Keratinocyte (primary cell): ENCODE measurements at regions not wholly inside any gene's neighbourhood (a gene's known extent, or its start where the extent isn't known, plus 50 kb on each side); places are given as distances from the start of the nearest gene placed in this dataset.
A peak's percentile ranks its signal among the peaks of the same experiment; 100 is the strongest.

Experiments used
- DNase-seq: peaks from one replicate; pipeline ENCODE4 v3.0.0-alpha.2; 2011; ENCODE audit warnings: low read depth, missing footprints, low spot score
- FAIRE-seq: peaks from 2 replicates; lab custom pipeline; 2011; peaks lifted over from hg19 to GRCh38; lab: Jason Lieb, UNC
- H2AFZ ChIP-seq: 2 replicates; pipeline ENCODE4 v1.6.0; 2012; ENCODE audit warnings: low read length, control low read depth, inconsistent platforms; ENCODE audit not compliant: control insufficient read depth
- H3K27ac ChIP-seq: 2 replicates; pipeline ENCODE4 v1.5.1; 2011; ENCODE audit warnings: low read length; ENCODE audit not compliant: control insufficient read depth, insufficient read depth
- H3K27me3 ChIP-seq: 3 replicates; pipeline ENCODE4 v1.6.0; 2011; ENCODE audit warnings: low read length; ENCODE audit not compliant: control insufficient read depth, insufficient read depth; ENCODE audit errors: extremely low read depth
- H3K36me3 ChIP-seq, 2 experiments: 2 replicates in 1 of 2; 3 replicates in 1 of 2; pipeline ENCODE4 v1.5.1; 2011; ENCODE audit warnings: low read length in 2 of 2, mild to moderate bottlenecking in 1 of 2; ENCODE audit not compliant: control insufficient read depth in 2 of 2, insufficient read depth in 2 of 2; ENCODE audit errors: extremely low read depth in 1 of 2
- H3K4me1 ChIP-seq: 3 replicates; pipeline ENCODE4 v1.5.1; 2011; ENCODE audit warnings: low read length; ENCODE audit not compliant: control insufficient read depth, insufficient read depth; ENCODE audit errors: extremely low read depth
- H3K4me2 ChIP-seq: 3 replicates; pipeline ENCODE4 v1.6.0; 2011; ENCODE audit warnings: low read depth, low read length; ENCODE audit not compliant: control insufficient read depth, insufficient read depth; ENCODE audit errors: extremely low read depth
- H3K4me3 ChIP-seq, 3 experiments: fragments of 200-600 bp in 1 of 3; sonication (generic) in 1 of 3; 2 replicates in 2 of 3; 3 replicates in 1 of 3; pipeline ENCODE4 v1.5.1; 2011 to 2016; ENCODE audit warnings: low read length in 3 of 3, mild to moderate bottlenecking in 3 of 3, control low read depth in 2 of 3, inconsistent platforms in 1 of 3, low read depth in 1 of 3, mixed read lengths in 1 of 3, mixed run types in 1 of 3, moderate library complexity in 1 of 3; ENCODE audit not compliant: control insufficient read depth in 2 of 3, insufficient read depth in 2 of 3; ENCODE audit errors: extremely low read depth in 1 of 3
- H3K79me2 ChIP-seq: 2 replicates; pipeline ENCODE4 v1.6.0; 2012; ENCODE audit warnings: low read length; ENCODE audit not compliant: control insufficient read depth, insufficient read depth
- H3K9ac ChIP-seq: 3 replicates; pipeline ENCODE4 v1.6.0; 2011; ENCODE audit warnings: low read length; ENCODE audit not compliant: control insufficient read depth, insufficient read depth; ENCODE audit errors: extremely low read depth
- H3K9me1 ChIP-seq: 3 replicates; pipeline ENCODE4 v1.6.0; 2011; ENCODE audit warnings: low read length; ENCODE audit not compliant: control insufficient read depth, insufficient read depth; ENCODE audit errors: extremely low read depth
- H3K9me3 ChIP-seq: 2 replicates; pipeline ENCODE4 v1.5.1; 2012; ENCODE audit warnings: low read depth, low read length; ENCODE audit not compliant: control insufficient read depth
- H4K20me1 ChIP-seq: 3 replicates; pipeline ENCODE4 v1.6.0; 2011; ENCODE audit warnings: low read length; ENCODE audit not compliant: control insufficient read depth, insufficient read depth; ENCODE audit errors: extremely low read depth
- CTCF ChIP-seq, 3 experiments: IDR thresholded peaks in 1 of 3; conservative IDR thresholded peaks in 1 of 3; optimal IDR thresholded peaks in 1 of 3; 2 replicates in 2 of 3; 3 replicates in 1 of 3; pipeline versions ENCODE3 to v1.5.1; 2011; ENCODE audit warnings: low read length in 3 of 3, mild to moderate bottlenecking in 3 of 3, moderate library complexity in 2 of 3, control low read depth in 1 of 3, inconsistent platforms in 1 of 3; ENCODE audit not compliant: insufficient read depth in 2 of 3; ENCODE audit errors: extremely low read depth in 1 of 3
- EZH2 ChIP-seq: IDR thresholded peaks from one replicate; pipeline ENCODE4 v1.6.1; 2012; ENCODE audit warnings: inconsistent platforms, mild to moderate bottlenecking, low read length, moderate library complexity
- dilution Hi-C: fragments of 300-500 bp; cut with MboI; formaldehyde crosslinking; loops from one replicate; pipeline ENCODE4 v1.7.0; 2020; ENCODE audit warnings: low sequenced_read_pairs; ENCODE audit not compliant: extremely low pct_ligation_motif_present

- H3K27ac ChIP-seq = no peak overlapping the region
- H3K9me3 ChIP-seq = no peaks in the 10 kb centered on the region
- H3K9me1 ChIP-seq = no peaks in the 10 kb centered on the region
- H3K27me3 ChIP-seq = no peaks in the 10 kb centered on the region
- H3K9ac ChIP-seq = no peak overlapping the region
- H3K4me3 ChIP-seq = no peak overlapping the region
- TF ChIP-seq CTCF (optimal IDR thresholded peaks at IDR 0.05 in 1 of 3, IDR thresholded peaks at IDR 0.05 in 1 of 3, conservative IDR thresholded peaks at IDR 0.05 in 1 of 3; ENCODE audit: extremely low read depth in 1 of 3, insufficient read depth in 2 of 3, low read length in 3 of 3) (no peak), EZH2 (no peak)
- no peaks in the 10 kb centered on the region for H4K20me1 ChIP-seq
- H3K36me3 ChIP-seq = no peaks in the 10 kb centered on the region
- DNase-seq (no peak), FAIRE-seq (no peak)
- no peak overlapping the region for H2AFZ ChIP-seq
- dilution Hi-C loops = no loop called here
- H3K4me2 ChIP-seq = no peak overlapping the region
- H3K4me1 ChIP-seq = no peaks in the 10 kb centered on the region
- no peaks in the 10 kb centered on the region for H3K79me2 ChIP-seq
Observed at GRCh38 chr15:47609693-47610092, 107.6 kb upstream of the SEMA6D start.

GRCh38 chr15:47610736-47611135, 106.6 kb upstream of the SEMA6D start:
- H3K27me3 ChIP-seq = no peaks in the 10 kb centered on the region
- no peaks in the 10 kb centered on the region for H3K4me1 ChIP-seq
- no peak overlapping the region for H3K9ac ChIP-seq
- no peaks in the 10 kb centered on the region for H3K36me3 ChIP-seq
- DNase-seq (no peak), FAIRE-seq (no peak)
- H3K79me2 ChIP-seq = no peaks in the 10 kb centered on the region
- no peak overlapping the region for H2AFZ ChIP-seq
- H3K27ac ChIP-seq = no peak overlapping the region
- no peak overlapping the region for H3K4me3 ChIP-seq
- dilution Hi-C loops = no loop called here
- no peaks in the 10 kb centered on the region for H3K9me1 ChIP-seq
- no peak overlapping the region for H3K4me2 ChIP-seq
- peak in 2 of 3 experiments; percentile 4 to 11 for TF ChIP-seq CTCF (optimal IDR thresholded peaks at IDR 0.05 in 1 of 3, IDR thresholded peaks at IDR 0.05 in 1 of 3, conservative IDR thresholded peaks at IDR 0.05 in 1 of 3; ENCODE audit: extremely low read depth in 1 of 3, insufficient read depth in 2 of 3, low read length in 3 of 3)
- TF ChIP-seq EZH2 = no peak
- no peaks in the 10 kb centered on the region for H3K9me3 ChIP-seq
- H4K20me1 ChIP-seq = no peaks in the 10 kb centered on the region
